ENCODE measurements at regions not wholly inside any gene's neighbourhood (a gene's known extent, or its start where the extent isn't known, plus 50 kb on each side); places are given as distances from the start of the nearest gene placed in this dataset.

DNA sequence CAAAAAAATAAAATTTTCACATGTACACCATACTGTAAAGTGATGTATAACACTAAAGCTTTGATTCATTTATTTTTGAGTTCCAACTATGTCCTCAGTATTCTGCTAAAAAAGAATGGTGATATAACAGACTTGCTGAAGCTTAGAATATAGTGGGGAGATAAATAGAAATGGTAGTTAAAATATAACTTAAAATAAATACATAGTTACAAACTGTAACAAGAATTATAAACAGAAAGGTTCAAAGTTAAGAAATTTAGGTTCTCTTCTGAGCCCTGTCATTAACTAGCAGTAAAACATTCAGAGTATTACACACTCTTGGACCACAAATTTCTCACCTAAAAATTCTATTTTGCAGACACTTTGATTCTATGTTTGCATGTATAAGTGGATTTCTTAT, 392.1 kb downstream of the ANXA1 start:
- Histone ChIP-seq H3K4me3 (ENCODE audit: low read depth, low read length) (no peak overlapping the region), H3K27me3 (ENCODE audit: control insufficient read depth, insufficient read depth, low read length) (no peaks in the 10 kb centered on the region), H3K36me3 (ENCODE audit: control insufficient read depth, insufficient read depth, low read length) (no peaks in the 10 kb centered on the region)
- TF ChIP-seq, protein P1, sequence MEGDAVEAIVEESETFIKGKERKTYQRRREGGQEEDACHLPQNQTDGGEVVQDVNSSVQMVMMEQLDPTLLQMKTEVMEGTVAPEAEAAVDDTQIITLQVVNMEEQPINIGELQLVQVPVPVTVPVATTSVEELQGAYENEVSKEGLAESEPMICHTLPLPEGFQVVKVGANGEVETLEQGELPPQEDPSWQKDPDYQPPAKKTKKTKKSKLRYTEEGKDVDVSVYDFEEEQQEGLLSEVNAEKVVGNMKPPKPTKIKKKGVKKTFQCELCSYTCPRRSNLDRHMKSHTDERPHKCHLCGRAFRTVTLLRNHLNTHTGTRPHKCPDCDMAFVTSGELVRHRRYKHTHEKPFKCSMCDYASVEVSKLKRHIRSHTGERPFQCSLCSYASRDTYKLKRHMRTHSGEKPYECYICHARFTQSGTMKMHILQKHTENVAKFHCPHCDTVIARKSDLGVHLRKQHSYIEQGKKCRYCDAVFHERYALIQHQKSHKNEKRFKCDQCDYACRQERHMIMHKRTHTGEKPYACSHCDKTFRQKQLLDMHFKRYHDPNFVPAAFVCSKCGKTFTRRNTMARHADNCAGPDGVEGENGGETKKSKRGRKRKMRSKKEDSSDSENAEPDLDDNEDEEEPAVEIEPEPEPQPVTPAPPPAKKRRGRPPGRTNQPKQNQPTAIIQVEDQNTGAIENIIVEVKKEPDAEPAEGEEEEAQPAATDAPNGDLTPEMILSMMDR (IDR thresholded peaks at IDR 0.05; ENCODE audit: insufficient read depth, low read length, poor library complexity, severe bottlenecking), result no peak
- no peak for DNase-seq (ENCODE audit: low read depth)

DNA sequence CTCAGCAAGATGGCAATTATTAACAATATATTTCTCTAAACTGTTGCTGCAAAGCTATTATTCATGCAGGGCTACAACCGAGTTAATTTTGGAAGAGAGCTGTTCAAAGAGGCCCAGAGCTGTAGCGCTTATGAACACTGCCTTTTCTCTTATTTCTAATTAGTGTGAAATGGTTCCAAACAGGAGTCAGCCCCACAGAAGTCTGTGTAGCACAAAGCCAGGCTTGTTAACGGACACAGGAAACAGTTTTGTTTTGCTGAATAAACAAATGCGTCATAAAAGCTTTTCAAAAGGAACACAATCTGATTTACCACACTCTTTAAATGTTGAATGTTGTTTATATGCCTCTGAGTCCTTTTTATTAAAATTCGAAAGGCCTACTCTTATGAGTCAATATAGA, 396.5 kb downstream of the ANXA1 start:
- H3K4me3 ChIP-seq (ENCODE audit: low read depth, low read length), result no peak overlapping the region
- DNase-seq (ENCODE audit: low read depth), result no peak
- no peaks in the 10 kb centered on the region for H3K27me3 ChIP-seq (ENCODE audit: control insufficient read depth, insufficient read depth, low read length)
- TF ChIP-seq, protein P1 (IDR thresholded peaks at IDR 0.05; ENCODE audit: insufficient read depth, low read length, poor library complexity, severe bottlenecking), result no peak
- H3K36me3 ChIP-seq (ENCODE audit: control insufficient read depth, insufficient read depth, low read length), result no peaks in the 10 kb centered on the region

DNA sequence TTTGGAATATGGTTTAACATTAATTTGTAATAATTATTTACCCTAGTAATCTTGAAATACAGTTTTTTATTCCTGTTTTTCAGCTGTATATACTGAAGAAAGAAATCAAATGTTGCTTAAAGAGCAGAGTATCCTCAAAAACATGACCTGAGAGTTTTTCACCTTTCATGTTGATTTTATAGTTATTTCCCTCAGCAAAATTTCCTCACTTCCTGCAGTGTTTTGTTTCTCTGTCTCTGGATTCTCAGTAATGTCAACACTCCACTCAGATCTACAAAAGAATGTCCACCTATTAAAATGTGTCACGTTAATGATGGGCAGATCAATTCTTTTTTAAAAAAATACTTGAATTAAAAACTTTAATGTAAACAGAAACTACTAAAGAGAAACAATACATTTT, 398.3 kb downstream of the ANXA1 start:
- no peaks in the 10 kb centered on the region for H3K27me3 ChIP-seq (ENCODE audit: control insufficient read depth, insufficient read depth, low read length)
- DNase-seq (ENCODE audit: low read depth), result no peak
- TF ChIP-seq, protein P1 (IDR thresholded peaks at IDR 0.05; ENCODE audit: insufficient read depth, low read length, poor library complexity, severe bottlenecking), result no peak
- H3K4me3 ChIP-seq (ENCODE audit: low read depth, low read length), result no peak overlapping the region
- no peaks in the 10 kb centered on the region for H3K36me3 ChIP-seq (ENCODE audit: control insufficient read depth, insufficient read depth, low read length)

DNA sequence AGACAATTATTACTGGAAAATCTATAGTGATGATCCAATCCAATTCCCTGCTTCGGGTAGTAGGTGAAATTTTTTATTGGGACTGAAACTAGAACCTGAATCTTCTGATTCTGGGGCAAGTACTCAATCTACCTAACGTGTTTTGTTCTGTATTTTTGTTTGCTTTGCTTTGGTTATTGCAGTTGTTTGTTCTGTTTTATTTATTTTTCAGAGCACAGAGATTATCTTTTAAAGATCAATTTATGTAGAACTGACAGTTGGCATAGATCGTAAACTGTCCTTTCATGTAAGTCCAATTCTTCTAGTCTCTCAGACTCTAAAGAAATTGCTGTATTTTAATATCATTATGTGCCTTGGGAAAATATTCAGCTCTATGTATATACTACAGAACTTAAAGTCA, 401.6 kb downstream of the ANXA1 start:
- H3K27me3 ChIP-seq (ENCODE audit: control insufficient read depth, insufficient read depth, low read length), result no peaks in the 10 kb centered on the region
- TF ChIP-seq, protein P1 (IDR thresholded peaks at IDR 0.05; ENCODE audit: insufficient read depth, low read length, poor library complexity, severe bottlenecking), result no peak
- no peak overlapping the region for H3K4me3 ChIP-seq (ENCODE audit: low read depth, low read length)
- DNase-seq (ENCODE audit: low read depth), result no peak
- H3K36me3 ChIP-seq (ENCODE audit: control insufficient read depth, insufficient read depth, low read length), result no peaks in the 10 kb centered on the region

DNA sequence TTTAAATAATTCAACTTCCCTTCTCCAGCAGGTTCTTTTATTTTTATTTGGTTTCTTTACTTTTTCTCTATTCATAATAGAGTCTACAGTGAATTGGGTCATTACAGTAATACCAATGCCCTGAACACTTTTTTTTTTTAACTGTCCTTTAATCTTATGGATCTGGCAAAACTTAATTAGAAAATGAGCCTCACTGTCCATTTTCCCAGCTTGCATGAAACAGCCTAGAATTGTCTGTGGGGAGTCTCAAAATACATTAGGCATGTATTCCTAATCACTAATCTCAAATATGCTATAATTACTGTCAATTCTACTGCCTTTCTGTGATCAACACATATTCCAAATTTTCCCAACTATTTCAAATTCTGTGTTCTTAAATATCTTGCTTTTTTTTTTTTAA, 406.8 kb downstream of the ANXA1 start:
- TF ChIP-seq, protein P1 (IDR thresholded peaks at IDR 0.05; ENCODE audit: insufficient read depth, low read length, poor library complexity, severe bottlenecking), result no peak
- no peak overlapping the region for H3K4me3 ChIP-seq (ENCODE audit: low read depth, low read length)
- no peaks in the 10 kb centered on the region for H3K36me3 ChIP-seq (ENCODE audit: control insufficient read depth, insufficient read depth, low read length)
- H3K27me3 ChIP-seq (ENCODE audit: control insufficient read depth, insufficient read depth, low read length), result no peaks in the 10 kb centered on the region
- no peak for DNase-seq (ENCODE audit: low read depth)

DNA sequence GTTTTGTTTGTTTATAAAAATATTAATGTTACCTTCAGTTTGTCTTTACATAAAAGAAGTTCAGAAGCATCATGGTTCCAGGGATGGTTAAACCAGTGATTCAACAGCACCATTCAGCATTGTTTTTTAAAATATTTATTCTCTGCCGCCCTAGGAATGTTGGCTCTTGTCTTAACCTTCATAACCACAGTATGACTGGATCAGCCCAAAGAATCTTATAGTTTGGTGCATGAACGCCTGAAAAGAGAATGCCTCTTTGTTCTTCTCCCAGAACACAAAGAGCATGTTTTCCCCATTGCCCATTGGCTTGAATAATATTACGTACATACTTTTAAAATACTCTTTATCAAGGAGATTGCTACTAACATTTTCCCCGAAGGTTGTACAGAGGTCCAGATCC, 413.4 kb downstream of the ANXA1 start:
- TF ChIP-seq, protein P1 (IDR thresholded peaks at IDR 0.05; ENCODE audit: insufficient read depth, low read length, poor library complexity, severe bottlenecking), result no peak

More for the DNA sequence above, 413.4 kb downstream of the ANXA1 start:
- H3K36me3 ChIP-seq (ENCODE audit: control insufficient read depth, insufficient read depth, low read length), result no peaks in the 10 kb centered on the region
- H3K27me3 ChIP-seq (ENCODE audit: control insufficient read depth, insufficient read depth, low read length), result no peaks in the 10 kb centered on the region
- no peak overlapping the region for H3K4me3 ChIP-seq (ENCODE audit: low read depth, low read length)
- no peak for DNase-seq (ENCODE audit: low read depth)

Data from kidney epithelial cell (primary cell).